ENCODE measurements at regions not wholly inside any gene's neighbourhood (a gene's known extent, or its start where the extent isn't known, plus 50 kb on each side); places are given as distances from the start of the nearest gene placed in this dataset.

- TF ChIP-seq CTCF (IDR thresholded peaks at IDR 0.05; ENCODE audit: insufficient read depth, low read length, poor library complexity, severe bottlenecking) (no peak), EZH2phosphoT487 (conservative IDR thresholded peaks at IDR 0.05; ENCODE audit: low read length) (no peak)
Measured at GRCh38 chr3:28745916-28746617, 397.4 kb upstream of the AZI2 start.
